Loucy (cell line): ENCODE measurements at regions not wholly inside any gene's neighbourhood (a gene's known extent, or its start where the extent isn't known, plus 50 kb on each side); places are given as distances from the start of the nearest gene placed in this dataset.

Experiments
- CTCF ChIP-seq: fragments of 200-600 bp; sonication (generic); conservative IDR thresholded peaks from 2 replicates; pipeline ENCODE4 v1.5.1; 2014; ENCODE audit warnings: mild to moderate bottlenecking, antibody characterized with exemption, low read length
- EZH2phosphoT487 ChIP-seq: fragments of 200-600 bp; IDR thresholded peaks from 2 replicates; pipeline ENCODE4 v1.6.1; 2018; ENCODE audit warnings: antibody characterized with exemption, mild to moderate bottlenecking, moderate library complexity, borderline replicate concordance

- TF ChIP-seq CTCF (no peak), EZH2phosphoT487 (no peak)
Measured at GRCh38 chr2:198414976-198415375, 610.6 kb downstream of the PLCL1 start.
